ENCODE measurements at regions not wholly inside any gene's neighbourhood (a gene's known extent, or its start where the extent isn't known, plus 50 kb on each side); places are given as distances from the start of the nearest gene placed in this dataset.
"Not testable (repeated sequence)": the region's sequence is repeated elsewhere in the genome, so short reads cannot be mapped to it uniquely, and the experiment has no call there.

- no peak for DNase-seq
- Histone ChIP-seq H3K4me3 (ENCODE audit: insufficient read depth, low read depth, low read length) (no peak overlapping the region), H3K27me3 (ENCODE audit: control insufficient read depth, insufficient read depth, low read length) (no peaks in the 10 kb centered on the region), H3K36me3 (replicated peaks; ENCODE audit: control insufficient read depth, insufficient read depth, low read length) (no peaks in the 10 kb centered on the region)
Observed at GRCh38 chr11:71383461-71383860, 64.7 kb downstream of the DHCR7 start.

- Histone ChIP-seq H3K36me3 (replicated peaks; ENCODE audit: control insufficient read depth, insufficient read depth, low read length) (no peaks in the 10 kb centered on the region), H3K27me3 (ENCODE audit: control insufficient read depth, insufficient read depth, low read length) (no peaks in the 10 kb centered on the region), H3K4me3 (ENCODE audit: insufficient read depth, low read depth, low read length) (no peak overlapping the region)
- DNase-seq: no peak
Observed at GRCh38 chr11:71381781-71382505, 66.2 kb downstream of the DHCR7 start.

- no peaks in the 10 kb centered on the region for H3K36me3 ChIP-seq (replicated peaks; ENCODE audit: control insufficient read depth, insufficient read depth, low read length)
Observed at GRCh38 chr11:71379701-71380100, 68.5 kb downstream of the DHCR7 start.

GRCh38 chr11:71373791-71374454 is 74.3 kb downstream of the DHCR7 start:
- no peak overlapping the region for H3K4me3 ChIP-seq (ENCODE audit: insufficient read depth, low read depth, low read length)
- H3K36me3 ChIP-seq (replicated peaks; ENCODE audit: control insufficient read depth, insufficient read depth, low read length): no peaks in the 10 kb centered on the region
- no peaks in the 10 kb centered on the region for H3K27me3 ChIP-seq (ENCODE audit: control insufficient read depth, insufficient read depth, low read length)
- DNase-seq: no peak

More at GRCh38 chr11:71379701-71380100, 68.5 kb downstream of the DHCR7 start:
- no peak overlapping the region for H3K4me3 ChIP-seq (ENCODE audit: insufficient read depth, low read depth, low read length)
- no peaks in the 10 kb centered on the region for H3K27me3 ChIP-seq (ENCODE audit: control insufficient read depth, insufficient read depth, low read length)
- DNase-seq: no peak

- no peak overlapping the region for H3K4me3 ChIP-seq (ENCODE audit: insufficient read depth, low read depth, low read length)
- no peaks in the 10 kb centered on the region for H3K27me3 ChIP-seq (ENCODE audit: control insufficient read depth, insufficient read depth, low read length)
- DNase-seq: peak; percentile 65
Observed at GRCh38 chr11:71372693-71373657, 75.2 kb downstream of the DHCR7 start.

GRCh38 chr11:71371674-71372069 is 76.5 kb downstream of the DHCR7 start:
- no peak for DNase-seq
- no peak overlapping the region for H3K4me3 ChIP-seq (ENCODE audit: insufficient read depth, low read depth, low read length)
- no peaks in the 10 kb centered on the region for H3K36me3 ChIP-seq (replicated peaks; ENCODE audit: control insufficient read depth, insufficient read depth, low read length)
- no peaks in the 10 kb centered on the region for H3K27me3 ChIP-seq (ENCODE audit: control insufficient read depth, insufficient read depth, low read length)

More at GRCh38 chr11:71372693-71373657, 75.2 kb downstream of the DHCR7 start:
- H3K36me3 ChIP-seq (replicated peaks; ENCODE audit: control insufficient read depth, insufficient read depth, low read length): no peaks in the 10 kb centered on the region

- H3K27me3 ChIP-seq (ENCODE audit: control insufficient read depth, insufficient read depth, low read length): no peaks in the 10 kb centered on the region
- H3K36me3 ChIP-seq (replicated peaks; ENCODE audit: control insufficient read depth, insufficient read depth, low read length): no peaks in the 10 kb centered on the region
- peak; percentile 74 for DNase-seq
- H3K4me3 ChIP-seq (ENCODE audit: insufficient read depth, low read depth, low read length): no peak overlapping the region
Observed at GRCh38 chr11:71370895-71371673, 77.1 kb downstream of the DHCR7 start.

- Histone ChIP-seq H3K4me3 (ENCODE audit: insufficient read depth, low read depth, low read length) (no peak overlapping the region), H3K36me3 (replicated peaks; ENCODE audit: control insufficient read depth, insufficient read depth, low read length) (no peaks in the 10 kb centered on the region), H3K27me3 (ENCODE audit: control insufficient read depth, insufficient read depth, low read length) (no peaks in the 10 kb centered on the region)
- DNase-seq: no peak
Observed at GRCh38 chr11:71370020-71370747, 78.0 kb downstream of the DHCR7 start.

GRCh38 chr11:71369411-71369810 is 78.8 kb downstream of the DHCR7 start:
- DNase-seq: peak; percentile 43
- no peak overlapping the region for H3K4me3 ChIP-seq (ENCODE audit: insufficient read depth, low read depth, low read length)
- H3K36me3 ChIP-seq (replicated peaks; ENCODE audit: control insufficient read depth, insufficient read depth, low read length): no peaks in the 10 kb centered on the region
- no peaks in the 10 kb centered on the region for H3K27me3 ChIP-seq (ENCODE audit: control insufficient read depth, insufficient read depth, low read length)

GRCh38 chr11:71368966-71369365 is 79.2 kb downstream of the DHCR7 start:
- peak; percentile 59 for DNase-seq
- H3K27me3 ChIP-seq (ENCODE audit: control insufficient read depth, insufficient read depth, low read length): no peaks in the 10 kb centered on the region
- no peaks in the 10 kb centered on the region for H3K36me3 ChIP-seq (replicated peaks; ENCODE audit: control insufficient read depth, insufficient read depth, low read length)
- no peak overlapping the region for H3K4me3 ChIP-seq (ENCODE audit: insufficient read depth, low read depth, low read length)

- H3K4me3 ChIP-seq (ENCODE audit: insufficient read depth, low read depth, low read length): no peak overlapping the region
- no peak for DNase-seq
- no peaks in the 10 kb centered on the region for H3K36me3 ChIP-seq (replicated peaks; ENCODE audit: control insufficient read depth, insufficient read depth, low read length)
- no peaks in the 10 kb centered on the region for H3K27me3 ChIP-seq (ENCODE audit: control insufficient read depth, insufficient read depth, low read length)
Observed at GRCh38 chr11:71367756-71368155, 80.4 kb downstream of the DHCR7 start.

- not testable (repeated sequence) for H3K36me3 ChIP-seq (replicated peaks; ENCODE audit: control insufficient read depth, insufficient read depth, low read length); H3K4me3 ChIP-seq (ENCODE audit: insufficient read depth, low read depth, low read length); H3K27me3 ChIP-seq (ENCODE audit: control insufficient read depth, insufficient read depth, low read length); DNase-seq
Observed at GRCh38 chr11:71367276-71367675, 80.9 kb downstream of the DHCR7 start.

GRCh38 chr11:71366076-71366475 is 82.1 kb downstream of the DHCR7 start:
- Histone ChIP-seq H3K27me3 (ENCODE audit: control insufficient read depth, insufficient read depth, low read length) (no peaks in the 10 kb centered on the region), H3K36me3 (replicated peaks; ENCODE audit: control insufficient read depth, insufficient read depth, low read length) (no peaks in the 10 kb centered on the region), H3K4me3 (ENCODE audit: insufficient read depth, low read depth, low read length) (no peak overlapping the region)
- peak; percentile 33 for DNase-seq
